ENCODE measurements at regions not wholly inside any gene's neighbourhood (a gene's known extent, or its start where the extent isn't known, plus 50 kb on each side); places are given as distances from the start of the nearest gene placed in this dataset.

GRCh38 chr12:77629141-77629540 is 201.6 kb upstream of the NAV3 start:
- DNase-seq (ENCODE audit: low read depth in 2 of 2), result no peak

- no peak for DNase-seq (ENCODE audit: low read depth in 2 of 2)
Measured at GRCh38 chr12:77625441-77625840, 205.3 kb upstream of the NAV3 start.

GRCh38 chr12:77619425-77619824 is 211.3 kb upstream of the NAV3 start:
- no peak for DNase-seq (ENCODE audit: low read depth in 2 of 2)

- DNase-seq (ENCODE audit: low read depth in 2 of 2), result no peak
Measured at GRCh38 chr12:77617818-77618217, 212.9 kb upstream of the NAV3 start.

GRCh38 chr12:77615332-77615731 is 215.4 kb upstream of the NAV3 start:
- DNase-seq (ENCODE audit: low read depth in 2 of 2), result no peak

- no peak for DNase-seq (ENCODE audit: low read depth in 2 of 2)
Measured at GRCh38 chr12:77613411-77613810, 217.3 kb upstream of the NAV3 start.

GRCh38 chr12:77610446-77610845 is 220.2 kb upstream of the NAV3 start:
- no peak for DNase-seq (ENCODE audit: low read depth in 2 of 2)

- no peak for DNase-seq (ENCODE audit: low read depth in 2 of 2)
Measured at GRCh38 chr12:77609016-77609415, 221.7 kb upstream of the NAV3 start.

- DNase-seq (ENCODE audit: low read depth in 2 of 2), result no peak
Measured at GRCh38 chr12:77608271-77608824, 222.3 kb upstream of the NAV3 start.

- no peak for DNase-seq (ENCODE audit: low read depth in 2 of 2)
Measured at GRCh38 chr12:77606348-77606747, 224.3 kb upstream of the NAV3 start.

GRCh38 chr12:77603946-77604345 is 226.7 kb upstream of the NAV3 start:
- no peak for DNase-seq (ENCODE audit: low read depth in 2 of 2)

- DNase-seq (ENCODE audit: low read depth in 2 of 2), result no peak
Measured at GRCh38 chr12:77601069-77601468, 229.6 kb upstream of the NAV3 start.

GRCh38 chr12:77600468-77600843 is 230.2 kb upstream of the NAV3 start:
- DNase-seq (ENCODE audit: low read depth in 2 of 2), result no peak

GRCh38 chr12:77599782-77600467 is 230.8 kb upstream of the NAV3 start:
- no peak for DNase-seq (ENCODE audit: low read depth in 2 of 2)

- DNase-seq (ENCODE audit: low read depth in 2 of 2), result no peak
Measured at GRCh38 chr12:77594366-77594765, 236.3 kb upstream of the NAV3 start.

- no peak for DNase-seq (ENCODE audit: low read depth in 2 of 2)
Measured at GRCh38 chr12:77592836-77593235, 237.9 kb upstream of the NAV3 start.

GRCh38 chr12:77591959-77592743 is 238.5 kb upstream of the NAV3 start:
- DNase-seq (ENCODE audit: low read depth in 2 of 2), result no peak

- DNase-seq (ENCODE audit: low read depth in 2 of 2), result no peak
Measured at GRCh38 chr12:77590306-77590705, 240.4 kb upstream of the NAV3 start.

- no peak for DNase-seq (ENCODE audit: low read depth in 2 of 2)
Measured at GRCh38 chr12:77584860-77585259, 245.8 kb upstream of the NAV3 start.

GRCh38 chr12:77578466-77579220 is 252.1 kb upstream of the NAV3 start:
- no peak for DNase-seq (ENCODE audit: low read depth in 2 of 2)

- DNase-seq (ENCODE audit: low read depth in 2 of 2), result no peak
Measured at GRCh38 chr12:77577791-77578190, 252.9 kb upstream of the NAV3 start.

- no peak for DNase-seq (ENCODE audit: low read depth in 2 of 2)
Measured at GRCh38 chr12:77575376-77575919, 255.2 kb upstream of the NAV3 start.

All from stimulated activated CD8-positive, alpha-beta memory T cell treated with anti-CD3 and anti-CD28 coated beads, Interleukin-15, amount 100 ng/mL, for 48 hours (primary cell).